OCI-LY3 (cell line): ENCODE measurements at regions not wholly inside any gene's neighbourhood (a gene's known extent, or its start where the extent isn't known, plus 50 kb on each side); places are given as distances from the start of the nearest gene placed in this dataset.

Experiments
- H2AFZ ChIP-seq: fragments of 200-600, 300-600 bp; shearing (Covaris generic); 2 replicates; pipeline ENCODE4 v1.6.0; 2014; ENCODE audit warnings: antibody characterized with exemption, low read depth, low read length
- H3K27ac ChIP-seq: fragments of 200-600, 300-600 bp; sonication (generic); 2 replicates; pipeline ENCODE4 v1.5.1; 2014; ENCODE audit warnings: mild to moderate bottlenecking, low read length, moderate library complexity, mixed read lengths
- H3K27me3 ChIP-seq: fragments of 200-600, 300-600 bp; sonication (generic); 2 replicates; pipeline ENCODE4 v1.6.1; 2014; ENCODE audit warnings: low read depth, low read length, mixed read lengths
- H3K36me3 ChIP-seq: fragments of 200-600, 300-600 bp; sonication (generic); replicated peaks from 2 replicates; pipeline ENCODE3; 2014; ENCODE audit warnings: low read depth, low read length, mixed read lengths
- H3K4me1 ChIP-seq: fragments of 300-600, 200-600 bp; sonication (generic); 2 replicates; pipeline ENCODE4 v1.6.1; 2014; ENCODE audit warnings: low read length, mixed read lengths
- H3K4me2 ChIP-seq: fragments of 200-600, 300-600 bp; sonication (generic); 2 replicates; pipeline ENCODE4 v1.6.1; 2014; ENCODE audit warnings: low read length, mixed read lengths
- H3K4me3 ChIP-seq: fragments of 300-600, 200-600 bp; sonication (generic); 2 replicates; pipeline ENCODE4 v1.5.1; 2014; ENCODE audit warnings: antibody characterized with exemption, mild to moderate bottlenecking, low read length, moderate library complexity
- H3K79me2 ChIP-seq: fragments of 300-600, 200-600 bp; shearing (Covaris generic); 2 replicates; pipeline ENCODE4 v1.6.1; 2014; ENCODE audit warnings: mild to moderate bottlenecking, low read length, mixed read lengths
- H3K9ac ChIP-seq: fragments of 300-600, 200-600 bp; shearing (Covaris generic); 2 replicates; pipeline ENCODE4 v1.6.0; 2014; ENCODE audit warnings: mild to moderate bottlenecking, low read length, moderate library complexity
- H3K9me3 ChIP-seq: fragments of 200-600, 300-600 bp; shearing (Covaris generic); 2 replicates; pipeline ENCODE4 v1.6.1; 2014; ENCODE audit warnings: low read length, mixed read lengths; ENCODE audit not compliant: insufficient read depth
- H4K20me1 ChIP-seq: fragments of 200-600, 300-600 bp; sonication (generic); 2 replicates; pipeline ENCODE4 v1.6.1; 2016; ENCODE audit warnings: low read length, mixed read lengths; ENCODE audit not compliant: insufficient read depth
- EZH2phosphoT487 ChIP-seq: fragments of 200-600 bp; shearing (Covaris generic); IDR thresholded peaks from 2 replicates; pipeline ENCODE4 v1.6.1; 2018; ENCODE audit warnings: antibody characterized with exemption, mixed run types, low read depth
- TF ChIP-seq, protein P1 (sequence below): fragments of 200-600, 300-600 bp; sonication (generic); IDR thresholded peaks from 2 replicates; pipeline ENCODE4 v1.5.1; 2014; ENCODE audit warnings: antibody characterized with exemption, low read length, low read depth

DNA sequence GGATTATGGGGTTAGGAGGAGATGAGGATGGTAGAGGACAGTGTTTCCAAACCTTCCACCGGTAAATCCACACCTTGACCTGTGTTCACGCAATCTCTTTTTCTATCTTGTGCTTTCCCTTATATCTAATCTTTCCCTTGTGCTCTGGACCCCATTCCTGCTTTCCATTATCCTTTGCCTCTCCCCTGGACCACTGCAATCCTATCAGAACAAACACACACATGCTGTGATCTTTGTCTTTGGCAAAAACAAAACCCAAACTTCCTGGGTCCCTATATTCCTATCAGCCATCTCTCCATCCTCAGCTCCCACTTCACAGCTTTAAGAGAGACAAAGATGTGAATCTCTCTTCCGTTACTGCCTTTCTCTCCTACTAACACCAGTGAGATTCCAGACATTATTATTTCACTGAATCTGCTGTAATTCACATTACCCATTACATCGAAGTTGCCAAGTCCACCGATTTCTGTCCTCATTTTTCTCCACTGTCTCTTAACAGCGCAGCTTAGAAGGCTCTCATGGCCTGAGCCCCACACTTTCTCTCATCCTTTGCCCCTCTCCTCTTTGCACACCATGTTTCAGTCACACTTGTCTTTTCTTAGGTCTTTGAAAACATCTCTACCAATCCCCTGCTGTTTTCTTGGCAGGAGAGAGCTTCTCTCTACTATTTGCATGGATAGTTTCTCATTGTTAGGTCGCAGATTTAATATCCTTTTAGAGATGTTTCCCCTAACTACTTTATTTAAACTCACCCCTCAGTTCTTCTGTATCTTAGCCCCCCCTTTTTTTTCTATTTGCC, 230.0 kb upstream of the B3GALT2 start:
- Histone ChIP-seq H3K4me2 (no peak overlapping the region), H3K4me1 (peaks cover 14% of the 10 kb centered on the region), H2AFZ (no peak overlapping the region), H3K27me3 (no peaks in the 10 kb centered on the region), H3K4me3 (no peak overlapping the region), H3K9me3 (no peaks in the 10 kb centered on the region), H3K27ac (no peak overlapping the region), H3K9ac (no peak overlapping the region), H3K79me2 (no peaks in the 10 kb centered on the region), H4K20me1 (no peaks in the 10 kb centered on the region), H3K36me3 (no peaks in the 10 kb centered on the region)
- TF ChIP-seq, protein P1, sequence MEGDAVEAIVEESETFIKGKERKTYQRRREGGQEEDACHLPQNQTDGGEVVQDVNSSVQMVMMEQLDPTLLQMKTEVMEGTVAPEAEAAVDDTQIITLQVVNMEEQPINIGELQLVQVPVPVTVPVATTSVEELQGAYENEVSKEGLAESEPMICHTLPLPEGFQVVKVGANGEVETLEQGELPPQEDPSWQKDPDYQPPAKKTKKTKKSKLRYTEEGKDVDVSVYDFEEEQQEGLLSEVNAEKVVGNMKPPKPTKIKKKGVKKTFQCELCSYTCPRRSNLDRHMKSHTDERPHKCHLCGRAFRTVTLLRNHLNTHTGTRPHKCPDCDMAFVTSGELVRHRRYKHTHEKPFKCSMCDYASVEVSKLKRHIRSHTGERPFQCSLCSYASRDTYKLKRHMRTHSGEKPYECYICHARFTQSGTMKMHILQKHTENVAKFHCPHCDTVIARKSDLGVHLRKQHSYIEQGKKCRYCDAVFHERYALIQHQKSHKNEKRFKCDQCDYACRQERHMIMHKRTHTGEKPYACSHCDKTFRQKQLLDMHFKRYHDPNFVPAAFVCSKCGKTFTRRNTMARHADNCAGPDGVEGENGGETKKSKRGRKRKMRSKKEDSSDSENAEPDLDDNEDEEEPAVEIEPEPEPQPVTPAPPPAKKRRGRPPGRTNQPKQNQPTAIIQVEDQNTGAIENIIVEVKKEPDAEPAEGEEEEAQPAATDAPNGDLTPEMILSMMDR, result no peak
- TF ChIP-seq EZH2phosphoT487, result no peak

DNA sequence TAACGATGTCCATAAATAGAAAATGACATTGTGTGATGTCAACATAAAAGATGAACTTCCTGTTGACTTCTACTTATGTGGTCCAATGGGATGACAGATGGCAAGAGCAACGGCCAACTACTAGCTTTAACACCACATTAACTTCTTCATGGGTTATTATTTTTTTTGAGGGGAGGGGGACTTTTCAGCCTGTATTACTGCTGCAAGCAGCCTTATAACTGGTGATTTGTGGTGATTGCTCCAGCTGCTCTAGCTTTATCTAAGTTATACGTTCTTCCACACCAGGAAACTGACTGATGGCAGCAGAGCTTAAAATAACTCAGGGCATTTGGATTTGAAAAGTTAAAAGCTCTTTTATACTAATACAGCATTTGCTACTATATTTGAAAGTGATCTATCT, 228.8 kb upstream of the B3GALT2 start:
- Histone ChIP-seq H3K27ac (no peak overlapping the region), H3K9me3 (no peaks in the 10 kb centered on the region), H3K9ac (no peak overlapping the region), H2AFZ (no peak overlapping the region), H3K4me1 (peaks cover 14% of the 10 kb centered on the region), H3K79me2 (no peaks in the 10 kb centered on the region), H3K4me3 (no peak overlapping the region), H3K27me3 (no peaks in the 10 kb centered on the region), H3K36me3 (no peaks in the 10 kb centered on the region), H3K4me2 (no peak overlapping the region), H4K20me1 (no peaks in the 10 kb centered on the region)
- no peak for TF ChIP-seq EZH2phosphoT487
- TF ChIP-seq, protein P1, result no peak

DNA sequence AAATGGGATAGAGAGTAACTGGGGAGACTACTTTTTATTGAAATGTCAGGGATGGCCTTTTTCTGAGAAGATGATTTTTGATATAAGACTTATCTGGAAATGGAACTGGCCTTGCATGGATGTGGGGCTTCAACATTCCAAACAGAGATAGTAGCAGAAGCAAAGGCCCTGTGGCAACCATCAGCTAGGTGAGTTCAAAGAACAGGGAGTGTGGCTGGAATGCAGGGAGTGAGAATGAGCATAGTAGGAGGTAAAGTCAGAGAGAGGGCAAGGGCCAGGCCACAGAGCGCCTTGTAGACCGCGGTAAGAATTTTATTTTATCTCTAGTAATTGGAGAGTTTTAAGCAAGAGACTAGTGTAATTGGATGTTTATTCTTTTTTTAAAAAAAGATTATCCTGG, 227.0 kb upstream of the B3GALT2 start:
- Histone ChIP-seq H2AFZ (no peak overlapping the region), H4K20me1 (no peaks in the 10 kb centered on the region)

DNA sequence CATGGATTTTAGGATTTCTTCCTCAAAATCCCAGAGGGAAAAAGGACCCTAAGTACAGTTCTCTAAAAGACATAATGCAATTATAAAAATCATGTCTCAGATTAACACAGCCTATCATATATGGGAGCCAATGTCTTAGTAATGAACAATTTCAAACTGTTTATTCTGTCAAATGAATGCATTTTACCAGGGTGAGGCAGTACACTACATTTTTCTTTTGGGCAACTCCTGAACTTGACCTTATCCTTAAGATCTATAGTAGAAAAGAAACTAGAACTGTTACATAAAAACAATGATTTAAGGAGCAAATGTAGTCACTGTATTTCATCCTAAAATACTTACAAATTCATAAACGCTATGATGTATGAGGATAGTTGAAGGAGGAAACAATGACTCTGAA, 226.3 kb upstream of the B3GALT2 start:
- no peaks in the 10 kb centered on the region for H3K27me3 ChIP-seq
- no peak overlapping the region for H3K4me3 ChIP-seq
- TF ChIP-seq EZH2phosphoT487, result no peak
- TF ChIP-seq, protein P1, result peak; percentile 22
- H3K79me2 ChIP-seq, result no peaks in the 10 kb centered on the region
- H3K9me3 ChIP-seq, result no peaks in the 10 kb centered on the region
- no peaks in the 10 kb centered on the region for H3K36me3 ChIP-seq
- H3K4me1 ChIP-seq, result peaks cover 5% of the 10 kb centered on the region; the same call in 1 of the 2 replicates
- H3K9ac ChIP-seq, result no peak overlapping the region
- no peak overlapping the region for H2AFZ ChIP-seq
- H3K27ac ChIP-seq, result no peak overlapping the region
- H3K4me2 ChIP-seq, result no peak overlapping the region
- H4K20me1 ChIP-seq, result no peaks in the 10 kb centered on the region

More for the DNA sequence above, 227.0 kb upstream of the B3GALT2 start:
- no peak overlapping the region for H3K4me3 ChIP-seq
- no peaks in the 10 kb centered on the region for H3K36me3 ChIP-seq
- H3K9ac ChIP-seq, result no peak overlapping the region
- TF ChIP-seq EZH2phosphoT487, result no peak
- TF ChIP-seq, protein P1, result no peak
- H3K27me3 ChIP-seq, result no peaks in the 10 kb centered on the region
- no peaks in the 10 kb centered on the region for H3K79me2 ChIP-seq
- H3K4me2 ChIP-seq, result no peak overlapping the region
- H3K27ac ChIP-seq, result no peak overlapping the region
- H3K9me3 ChIP-seq, result no peaks in the 10 kb centered on the region
- H3K4me1 ChIP-seq, result peaks cover 10% of the 10 kb centered on the region
